CD14-positive monocyte (primary cell): ENCODE measurements at regions not wholly inside any gene's neighbourhood (a gene's known extent, or its start where the extent isn't known, plus 50 kb on each side); places are given as distances from the start of the nearest gene placed in this dataset.

Experiments
- DNase-seq, 3 donors: peaks; one replicate each; pipeline ENCODE4 v3.0.0-alpha.2; 2011 to 2022
- H2AFZ ChIP-seq: 2 replicates; pipeline ENCODE4 v1.6.0; 2012; ENCODE audit warnings: mild to moderate bottlenecking, low read depth, low read length, inconsistent platforms; ENCODE audit not compliant: insufficient read depth, poor library complexity, severe bottlenecking
- H3K27ac ChIP-seq, 2 donors: 1 replicate in 1 of 2; 2 replicates in 1 of 2; pipeline ENCODE4 v1.5.1; 2012 to 2013; ENCODE audit warnings: low read length in 2 of 2, control low read depth in 1 of 2, inconsistent platforms in 1 of 2, low read depth in 1 of 2, mild to moderate bottlenecking in 1 of 2
- H3K27me3 ChIP-seq, 2 donors: one replicate each; pipeline versions ENCODE4 v1.6.0 to v1.6.1; 2011 to 2013; ENCODE audit warnings: low read length in 2 of 2; ENCODE audit not compliant: control insufficient read depth in 2 of 2, insufficient read depth in 2 of 2
- H3K36me3 ChIP-seq, 2 donors: replicated peaks in 1 of 2; 1 replicate in 1 of 2; 2 replicates in 1 of 2; pipeline versions ENCODE4 v1.5.1 to v1.6.1; 2012 to 2013; ENCODE audit warnings: low read length in 2 of 2, control low read depth in 1 of 2, inconsistent platforms in 1 of 2, mild to moderate bottlenecking in 1 of 2; ENCODE audit not compliant: insufficient read depth in 2 of 2, control insufficient read depth in 1 of 2
- H3K4me1 ChIP-seq, 2 donors: 1 replicate in 1 of 2; 2 replicates in 1 of 2; pipeline versions ENCODE4 v1.5.1 to v1.6.1; 2012 to 2013; ENCODE audit warnings: low read length in 2 of 2, control low read depth in 1 of 2, inconsistent platforms in 1 of 2, mild to moderate bottlenecking in 1 of 2, moderate library complexity in 1 of 2; ENCODE audit not compliant: insufficient read depth in 2 of 2, control insufficient read depth in 1 of 2
- H3K4me2 ChIP-seq: replicated peaks from 2 replicates; pipeline ENCODE3; 2012; ENCODE audit warnings: low read length, moderate library complexity, mild to moderate bottlenecking; ENCODE audit not compliant: poor library complexity, severe bottlenecking; ENCODE audit errors: extremely low read depth
- H3K4me3 ChIP-seq, 3 experiments: fragments of 200-600 bp in 1 of 3; sonication (generic) in 1 of 3; replicated peaks in 1 of 3; 1 replicate in 2 of 3; 2 replicates in 1 of 3; pipeline ENCODE4 v1.5.1; 2011 to 2013; ENCODE audit warnings: low read length in 3 of 3, mild to moderate bottlenecking in 3 of 3, control low read depth in 2 of 3, low read depth in 2 of 3, inconsistent platforms in 1 of 3, moderate library complexity in 1 of 3
- H3K79me2 ChIP-seq: 2 replicates; pipeline ENCODE4 v1.6.0; 2012; ENCODE audit warnings: mild to moderate bottlenecking, control low read depth, inconsistent platforms, low read length, moderate library complexity; ENCODE audit not compliant: insufficient read depth
- H3K9ac ChIP-seq: 2 replicates; pipeline ENCODE4 v1.6.0; 2017; ENCODE audit warnings: low read length, mild to moderate bottlenecking; ENCODE audit not compliant: insufficient read depth, poor library complexity, severe bottlenecking
- H3K9me3 ChIP-seq, 2 donors: replicated peaks in 1 of 2; 1 replicate in 1 of 2; 2 replicates in 1 of 2; pipeline versions ENCODE4 v1.5.1 to v1.6.1; 2012 to 2013; ENCODE audit warnings: low read length in 2 of 2, control low read depth in 1 of 2; ENCODE audit not compliant: control insufficient read depth in 1 of 2, insufficient read depth in 1 of 2
- H4K20me1 ChIP-seq: 2 replicates; pipeline ENCODE4 v1.6.0; 2012; ENCODE audit warnings: mild to moderate bottlenecking, low read length, control low read depth, moderate library complexity; ENCODE audit not compliant: insufficient read depth
- H3K27ac Mint-ChIP-seq, 7 donors: one replicate each; pipeline ENCODE4 v1.8.0; 2020; ENCODE audit warnings: mild to moderate bottlenecking in 7 of 7, mixed read lengths in 7 of 7, moderate library complexity in 6 of 7, inconsistent platforms in 2 of 7
- H3K27me3 Mint-ChIP-seq, 3 donors: one replicate each; pipeline ENCODE4 v1.8.0; 2021 to 2022; ENCODE audit warnings: low read depth in 3 of 3, mild to moderate bottlenecking in 3 of 3, mixed read lengths in 3 of 3, moderate library complexity in 3 of 3, inconsistent platforms in 1 of 3
- H3K36me3 Mint-ChIP-seq, 2 donors: one replicate each; pipeline ENCODE4 v1.8.0; 2020; ENCODE audit warnings: mixed read lengths in 2 of 2, inconsistent platforms in 1 of 2, mild to moderate bottlenecking in 1 of 2
- H3K4me1 Mint-ChIP-seq: one replicate; pipeline ENCODE4 v1.8.0; 2020; ENCODE audit warnings: mild to moderate bottlenecking, mixed read lengths
- H3K4me3 Mint-ChIP-seq, 2 donors: one replicate each; pipeline ENCODE4 v1.8.0; 2020; ENCODE audit warnings: mild to moderate bottlenecking in 2 of 2, mixed read lengths in 2 of 2, moderate library complexity in 1 of 2
- H3K9me3 Mint-ChIP-seq, 7 donors: one replicate each; pipeline ENCODE4 v1.8.0; 2020 to 2022; ENCODE audit warnings: mixed read lengths in 7 of 7, mild to moderate bottlenecking in 6 of 7, moderate library complexity in 6 of 7, inconsistent platforms in 2 of 7
- CTCF ChIP-seq: fragments of 200-600 bp; IDR thresholded peaks from one replicate; pipeline ENCODE4 v1.8.0; 2022; ENCODE audit warnings: antibody characterized with exemption, mild to moderate bottlenecking
- WGBS: methylation state at CpG from one replicate; pipeline ENCODE4 v1.1.5; 2013; ENCODE audit warnings: missing lambda C conversion rate; ENCODE audit not compliant: insufficient coverage; 5-methylcytosine and 5-hydroxymethylcytosine counted together
- intact Hi-C, 2 donors: fragments of 100-400 bp; cut with micrococcal nuclease; formaldehyde crosslinking; loops; one replicate each; pipeline versions ENCODE4 v1.15.0 to v1.15.1; 2023

GRCh38 chr12:111171345-111171744 lies 197.6 kb downstream of the PHETA1 start:
- Histone ChIP-seq H3K4me3 (peak overlapping the region in 1 of 3 experiments; percentile 18), H3K36me3 (no peaks in the 10 kb centered on the region), H3K4me1 (peaks cover 62 to 81% of the 10 kb centered on the region in 2 donors), H3K9me3 (no peaks in the 10 kb centered on the region), H3K27ac (peak overlapping the region in 1 of 2 donors; percentile 77), H3K79me2 (no peaks in the 10 kb centered on the region), H2AFZ (no peak overlapping the region), H4K20me1 (no peaks in the 10 kb centered on the region), H3K9ac (peak overlapping the region; percentile 38), H3K4me2 (peak overlapping the region; percentile 46), H3K27me3 (no peaks in the 10 kb centered on the region)
- intact Hi-C loops: no loop called here
- peaks cover 0 to 2% of the 10 kb centered on the region in 2 donors for H3K36me3 Mint-ChIP-seq
- TF ChIP-seq CTCF: no peak
- H3K27me3 Mint-ChIP-seq: peaks cover 0 to 7% (median 3%) of the 10 kb centered on the region in 3 donors
- peaks cover 0 to 4% (median 0%) of the 10 kb centered on the region in 7 donors for H3K9me3 Mint-ChIP-seq
- H3K4me1 Mint-ChIP-seq: peaks cover 77% of the 10 kb centered on the region
- DNase-seq: peak in 2 of 3 donors; percentile 43 to 86
- H3K27ac Mint-ChIP-seq: peak overlapping the region in 5 of 7 donors; percentile 17 to 94 (median 87)
- 55% methylated on average over 9 of the region's 9 CpGs for WGBS
- peak overlapping the region in 1 of 2 donors; percentile 35 for H3K4me3 Mint-ChIP-seq

- peaks cover 69% of the 10 kb centered on the region for H3K4me1 Mint-ChIP-seq
- H3K9me3 Mint-ChIP-seq: peaks cover 0 to 4% (median 0%) of the 10 kb centered on the region in 7 donors
- peak; percentile 96 to 99 (median 97) for DNase-seq
- peak overlapping the region; percentile 38 for H3K9ac ChIP-seq
- H3K27ac ChIP-seq: peak overlapping the region; percentile 60 to 77
- H3K4me3 Mint-ChIP-seq: peak overlapping the region; percentile 6 to 76
- no peaks in the 10 kb centered on the region for H4K20me1 ChIP-seq
- peaks cover 0 to 7% (median 3%) of the 10 kb centered on the region in 3 donors for H3K27me3 Mint-ChIP-seq
- H3K9me3 ChIP-seq: no peaks in the 10 kb centered on the region
- H3K36me3 Mint-ChIP-seq: peaks cover 0 to 2% of the 10 kb centered on the region in 2 donors
- no peak for TF ChIP-seq CTCF
- WGBS: 0% methylated on average over 5 of the region's 8 CpGs
- no peaks in the 10 kb centered on the region for H3K27me3 ChIP-seq
- no peak overlapping the region for H2AFZ ChIP-seq
- H3K79me2 ChIP-seq: no peaks in the 10 kb centered on the region
- peak overlapping the region; percentile 86 to 96 (median 89) for H3K27ac Mint-ChIP-seq
- peak overlapping the region; percentile 46 for H3K4me2 ChIP-seq
- peaks cover 54 to 73% of the 10 kb centered on the region in 2 donors for H3K4me1 ChIP-seq
- intact Hi-C loops: no loop called here
- peak overlapping the region in 1 of 3 experiments; percentile 18 for H3K4me3 ChIP-seq
- H3K36me3 ChIP-seq: no peaks in the 10 kb centered on the region
Observed at GRCh38 chr12:111170543-111170942, 198.4 kb downstream of the PHETA1 start.
